8988T (cell line): ENCODE measurements at regions not wholly inside any gene's neighbourhood (a gene's known extent, or its start where the extent isn't known, plus 50 kb on each side); places are given as distances from the start of the nearest gene placed in this dataset.
"Not testable (repeated sequence)": the region's sequence is repeated elsewhere in the genome, so short reads cannot be mapped to it uniquely, and the experiment has no call there.

ENCODE experiments used
- DNase-seq: peaks from one replicate; pipeline ENCODE4 v3.0.0; 2011

DNA sequence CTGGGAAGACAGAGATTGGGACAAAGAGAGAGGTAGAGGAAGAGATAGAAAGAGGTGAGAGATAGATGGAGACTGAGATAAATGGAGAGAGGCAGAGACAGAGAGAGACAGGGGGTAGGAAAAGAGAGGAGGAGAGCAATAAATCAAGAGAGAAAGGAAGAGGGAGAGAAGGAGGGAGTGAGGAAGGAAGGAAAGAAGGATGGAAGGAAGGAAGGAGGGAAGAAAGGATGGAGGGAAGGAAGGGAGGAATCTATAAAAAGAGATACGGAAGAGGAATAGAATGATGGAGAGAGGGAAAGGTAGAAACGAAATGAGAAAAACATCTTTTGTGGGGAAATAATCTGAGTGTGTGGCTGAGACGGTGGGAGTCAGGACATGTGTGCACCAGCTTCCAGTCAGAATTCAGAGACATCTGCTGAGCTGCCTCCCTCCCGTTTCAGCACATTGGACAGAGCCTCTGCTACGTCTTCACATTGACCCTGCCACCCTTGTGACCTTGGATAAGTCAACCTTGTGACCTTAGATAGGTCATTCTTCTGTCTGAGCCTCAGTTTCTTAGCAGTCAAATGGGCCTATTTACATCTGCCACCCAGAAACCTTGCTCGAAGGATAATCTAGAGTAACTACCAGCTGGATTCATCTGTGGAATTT is 417.8 kb downstream of the MIAT start:
- no peak for DNase-seq

DNA sequence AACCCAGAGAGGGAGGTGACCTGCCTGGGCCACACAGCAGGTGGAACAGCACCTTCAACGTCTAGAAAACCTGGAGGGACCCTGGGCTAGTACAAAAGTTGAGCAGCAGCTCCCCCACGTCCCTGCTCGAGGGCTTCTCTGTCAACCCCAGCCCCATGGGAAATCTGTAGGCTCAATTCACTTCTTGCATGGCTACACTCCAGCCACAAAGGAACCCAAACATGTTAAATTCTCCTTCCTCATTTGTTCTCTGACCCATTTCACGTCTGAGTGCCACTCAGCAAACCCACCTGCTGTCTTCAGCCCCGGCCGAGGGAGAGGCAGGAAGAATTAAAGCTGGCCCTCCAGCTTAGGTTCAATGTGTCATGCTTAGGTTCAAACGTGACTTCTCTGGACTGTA is 418.5 kb downstream of the MIAT start:
- DNase-seq, result no peak

DNA sequence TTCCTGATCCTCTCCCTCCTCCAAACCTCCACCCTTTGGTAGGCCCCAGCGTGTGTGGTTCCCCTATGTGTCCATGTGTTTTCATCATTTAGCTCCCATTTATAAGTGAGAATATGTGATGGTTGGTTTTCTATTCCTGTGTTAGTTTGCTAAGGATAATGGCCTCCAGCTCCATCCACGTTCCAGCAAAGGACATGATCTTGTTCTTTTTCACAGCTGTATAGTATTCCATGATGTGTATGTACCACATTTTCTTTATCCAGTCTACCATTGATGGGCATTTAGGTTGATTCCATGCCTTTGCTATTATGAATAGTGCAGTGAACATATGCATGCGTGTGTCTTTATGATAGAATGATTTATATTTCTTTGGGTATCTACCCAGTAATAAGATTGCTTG is 420.7 kb downstream of the MIAT start:
- DNase-seq, result not testable (repeated sequence)

DNA sequence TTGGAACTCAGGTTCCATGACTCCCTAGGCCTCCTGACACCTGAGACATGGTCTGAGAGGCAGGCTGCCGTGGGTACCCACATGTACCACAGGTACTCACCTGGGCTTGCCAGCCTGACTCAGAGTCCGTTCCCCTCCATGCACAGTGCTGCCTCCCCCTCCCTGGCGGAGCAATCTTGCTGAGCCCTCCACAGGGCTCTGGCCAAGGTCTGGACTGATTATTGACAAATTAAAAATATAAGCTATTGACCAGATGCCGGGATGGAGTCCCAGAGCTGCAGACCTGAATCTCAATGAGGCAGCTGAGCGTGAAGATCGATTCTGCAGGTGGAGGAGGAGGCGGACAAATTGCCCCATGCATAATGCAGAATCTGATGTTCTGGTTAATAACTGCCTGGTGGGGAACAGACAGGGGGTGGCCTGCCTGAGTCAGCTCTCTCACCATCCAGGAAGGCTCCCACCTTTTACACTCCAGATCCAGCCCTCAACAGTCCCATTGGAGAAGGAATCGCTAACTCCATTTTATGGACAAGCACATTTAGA is 422.7 kb downstream of the MIAT start:
- DNase-seq, result no peak

DNA sequence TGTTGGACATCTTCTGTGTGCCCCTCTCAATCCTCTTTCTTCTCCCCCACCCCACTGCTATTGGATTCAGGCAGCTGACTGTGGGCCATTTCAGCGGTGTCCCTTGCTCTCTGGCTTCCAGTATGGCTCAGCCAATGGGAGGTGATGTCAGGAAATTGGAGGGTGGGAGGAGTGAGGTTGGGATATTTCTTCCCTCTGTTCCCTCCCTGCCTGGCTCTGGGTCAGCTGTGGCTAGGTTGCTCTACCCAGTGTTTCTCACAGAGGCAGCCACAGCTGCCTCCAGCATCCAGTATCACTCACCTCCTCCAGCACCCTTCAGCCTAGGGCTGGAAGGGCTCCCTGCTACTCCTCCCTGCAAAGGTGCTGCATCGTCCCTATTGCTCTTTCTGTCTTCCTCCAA is 423.5 kb downstream of the MIAT start:
- no peak for DNase-seq

DNA sequence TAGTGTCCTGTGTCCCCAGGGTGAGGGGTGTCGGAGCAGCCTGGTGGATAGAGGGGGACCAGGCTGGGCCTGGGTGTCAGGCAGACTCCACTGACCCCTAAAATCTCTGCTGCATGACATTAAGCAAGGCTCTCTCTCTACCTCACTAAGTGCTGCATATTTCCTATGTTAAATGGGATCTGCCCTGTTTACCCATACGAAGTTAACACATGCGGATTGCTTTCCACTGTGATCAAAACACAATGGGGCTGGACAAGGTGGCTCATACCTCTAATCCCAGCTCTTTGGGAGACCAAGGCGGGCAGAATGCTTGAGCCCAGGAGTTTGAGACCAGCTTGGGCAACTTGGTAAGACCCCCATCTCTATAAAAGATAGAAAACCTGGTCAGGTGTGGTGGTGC is 426.2 kb downstream of the MIAT start:
- DNase-seq, result no peak

DNA sequence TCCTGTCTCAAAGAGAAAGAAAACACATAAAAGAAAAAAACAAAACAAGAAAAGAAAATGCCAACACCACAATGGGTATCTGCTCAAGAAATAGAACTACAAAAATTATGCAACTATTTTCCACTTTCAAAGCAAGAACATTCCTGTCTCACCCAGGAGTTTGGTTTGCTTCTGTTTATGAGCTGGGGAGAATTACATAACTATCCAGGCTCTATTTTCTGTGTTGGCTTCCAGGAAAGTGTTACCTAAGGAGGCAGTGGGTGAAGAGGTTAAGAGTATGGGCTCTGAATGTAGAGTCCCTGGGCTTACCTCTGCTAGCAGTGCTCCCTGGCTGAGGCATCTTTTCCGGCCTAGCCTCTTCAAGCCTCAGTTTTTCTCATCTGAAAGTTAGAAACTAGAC is 426.7 kb downstream of the MIAT start:
- no peak for DNase-seq

DNA sequence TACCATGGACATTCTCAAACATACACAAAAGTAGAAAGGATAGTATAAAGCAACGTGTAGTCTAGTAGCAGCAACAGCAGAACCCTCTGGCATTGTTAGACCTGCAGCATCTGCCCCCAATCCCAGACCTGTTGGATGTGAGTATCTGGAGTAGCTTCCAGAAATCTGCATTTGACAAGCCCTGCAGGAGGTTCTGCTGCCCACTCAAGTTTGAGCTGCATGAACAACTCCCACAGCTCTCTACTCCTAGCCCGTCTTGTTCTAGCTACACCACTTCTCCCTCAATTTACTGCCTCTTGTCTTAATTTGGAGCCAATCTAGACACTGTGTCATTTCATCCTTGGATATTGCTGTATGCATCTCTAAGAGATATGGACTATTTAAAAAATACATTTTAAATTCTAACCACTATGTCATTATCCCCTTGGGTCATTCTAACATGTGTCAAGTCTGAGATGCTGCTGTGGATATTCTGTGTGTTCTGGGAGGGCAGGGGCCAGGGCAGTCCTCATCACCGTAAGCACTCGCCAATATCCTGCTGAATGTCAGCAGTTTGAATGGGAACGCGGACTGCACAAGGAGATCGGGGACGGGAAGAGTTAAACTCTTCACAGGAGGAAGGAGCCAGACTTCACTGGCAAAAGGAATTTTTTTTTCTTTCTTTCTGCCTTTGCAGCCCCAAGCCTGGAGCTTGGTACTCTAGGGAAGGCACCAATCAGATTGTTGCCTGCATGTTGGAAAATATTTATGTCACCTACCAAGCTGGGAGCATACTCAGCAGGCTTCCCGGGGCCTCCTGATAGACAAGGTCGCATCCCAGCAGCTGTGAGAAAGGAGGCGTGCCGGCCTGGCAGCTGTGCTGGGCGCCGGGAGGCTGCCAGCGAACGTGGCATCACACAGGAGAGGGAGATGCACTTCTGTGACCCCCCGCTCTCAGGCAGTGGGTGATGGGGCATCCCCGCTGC is 429.0 kb downstream of the MIAT start:
- no peak for DNase-seq

DNA sequence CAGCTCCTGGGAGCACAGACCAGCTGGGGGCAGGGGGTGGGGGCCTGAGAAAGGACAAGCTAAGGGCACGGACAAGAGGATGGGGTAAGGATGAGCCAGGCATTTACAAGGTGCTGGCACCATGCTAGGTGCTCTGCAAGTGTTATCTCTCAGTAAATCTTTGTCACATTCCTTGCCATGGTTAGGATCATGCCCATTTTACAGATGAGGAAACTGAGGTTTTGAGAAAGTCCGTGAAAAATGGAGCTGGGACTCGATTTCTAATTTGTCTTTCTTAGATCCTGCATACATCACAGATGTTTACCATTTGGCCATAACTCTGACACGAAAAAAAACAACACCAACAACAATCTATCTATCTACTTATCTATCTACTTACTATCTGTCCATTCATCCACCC is 429.7 kb downstream of the MIAT start:
- no peak for DNase-seq

DNA sequence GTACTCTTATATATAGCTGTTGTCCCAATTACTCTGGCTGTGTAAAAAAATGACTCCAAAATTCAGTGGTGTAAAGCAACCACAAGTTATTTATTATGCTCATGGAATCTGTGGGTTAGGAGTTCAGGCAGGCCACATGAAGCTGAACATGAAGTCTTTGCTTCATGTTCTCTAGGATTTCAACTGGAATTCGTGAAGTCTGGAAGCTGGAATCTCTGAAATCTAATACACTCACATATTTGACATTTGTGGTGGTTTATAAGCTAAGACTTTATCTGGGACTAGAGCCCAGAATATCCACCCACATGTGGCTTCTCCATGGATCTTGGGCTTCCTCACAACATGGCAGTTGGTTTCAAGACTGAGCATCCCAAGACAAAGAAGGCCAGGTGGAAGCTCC is 430.6 kb downstream of the MIAT start:
- DNase-seq, result no peak

DNA sequence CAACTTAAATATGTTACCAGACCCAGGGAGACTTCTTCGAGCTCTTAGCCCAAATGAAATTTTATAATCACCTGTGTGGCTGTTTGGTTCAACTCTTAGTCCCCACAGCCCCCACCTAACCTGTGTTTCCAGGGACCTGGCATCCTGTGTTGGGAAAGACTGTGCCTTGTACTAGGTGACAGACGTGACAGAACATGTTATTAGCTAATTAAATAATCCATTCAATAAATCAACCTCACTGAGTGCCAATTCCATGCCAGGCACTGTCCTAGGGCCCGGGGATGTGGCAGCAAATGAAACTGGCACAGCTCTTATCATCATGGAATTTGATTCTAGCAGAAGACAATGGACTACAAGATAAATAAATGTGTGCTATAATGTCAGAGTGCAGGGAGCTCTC is 431.9 kb downstream of the MIAT start:
- DNase-seq, result no peak

DNA sequence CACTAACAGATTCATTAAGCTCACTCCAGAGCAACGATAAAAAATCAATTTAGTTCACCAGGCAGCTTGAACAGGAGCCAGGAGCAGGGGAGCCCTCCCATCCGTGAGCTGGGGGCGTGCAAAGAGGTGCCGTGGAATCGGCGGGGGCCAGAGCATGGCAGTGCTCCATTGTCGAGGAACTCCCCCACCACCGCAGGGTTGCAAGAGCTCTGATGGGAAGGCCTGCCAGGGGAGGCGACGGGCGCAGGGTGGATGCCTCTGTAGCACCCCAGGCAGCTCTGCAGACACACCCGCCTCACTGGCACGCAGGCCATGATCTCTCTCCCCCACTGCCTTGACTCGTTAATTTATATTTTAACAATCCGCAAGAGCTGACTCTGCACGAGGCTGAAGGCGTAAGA is 433.2 kb downstream of the MIAT start:
- no peak for DNase-seq

DNA sequence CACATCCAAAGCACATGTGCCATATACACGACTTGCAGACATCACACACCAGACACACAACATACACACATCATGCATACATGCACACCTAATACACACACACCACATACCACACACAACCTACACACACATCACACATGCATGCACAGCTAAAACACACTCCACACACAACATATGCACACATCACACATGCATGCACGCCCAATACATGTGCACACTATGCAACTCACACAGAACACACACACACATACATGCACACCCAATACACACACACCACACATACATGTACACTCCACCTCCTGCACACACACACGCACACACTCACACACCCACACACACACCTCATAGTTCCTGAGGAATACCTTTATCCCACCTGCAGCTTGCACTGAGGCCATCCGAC is 436.0 kb downstream of the MIAT start:
- DNase-seq, result no peak

DNA sequence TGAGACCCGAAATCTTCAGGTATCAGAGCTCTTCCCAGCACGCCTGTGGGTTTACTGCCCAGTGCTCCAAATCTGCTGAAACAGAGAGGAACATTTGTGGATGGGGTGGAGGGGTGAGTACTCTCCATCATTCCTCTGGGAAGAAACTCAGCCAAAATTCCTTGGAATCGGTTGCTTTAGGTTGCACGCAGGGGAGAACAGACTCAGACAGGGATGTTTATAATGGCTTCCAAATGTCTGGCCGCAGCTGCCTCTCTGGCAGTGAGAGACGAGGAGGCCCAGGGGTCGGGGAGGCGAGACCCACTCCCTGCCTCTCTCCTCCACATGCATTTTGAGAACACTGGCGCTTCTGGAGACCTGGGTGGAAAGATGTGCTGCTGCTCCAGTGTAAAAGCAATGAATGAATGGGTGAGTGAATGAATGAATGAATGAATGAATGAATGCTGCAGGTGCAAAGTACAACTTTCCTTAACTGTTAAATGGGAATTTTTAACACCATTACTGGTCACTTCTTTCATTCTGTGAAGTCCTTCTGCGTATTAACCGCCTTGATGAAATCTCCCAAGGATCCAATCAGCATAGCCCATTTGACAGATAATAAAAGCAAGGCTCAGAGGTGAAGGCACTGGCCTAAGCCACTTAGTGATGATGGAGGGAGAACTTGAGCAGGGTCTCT is 437.4 kb downstream of the MIAT start:
- DNase-seq, result no peak

DNA sequence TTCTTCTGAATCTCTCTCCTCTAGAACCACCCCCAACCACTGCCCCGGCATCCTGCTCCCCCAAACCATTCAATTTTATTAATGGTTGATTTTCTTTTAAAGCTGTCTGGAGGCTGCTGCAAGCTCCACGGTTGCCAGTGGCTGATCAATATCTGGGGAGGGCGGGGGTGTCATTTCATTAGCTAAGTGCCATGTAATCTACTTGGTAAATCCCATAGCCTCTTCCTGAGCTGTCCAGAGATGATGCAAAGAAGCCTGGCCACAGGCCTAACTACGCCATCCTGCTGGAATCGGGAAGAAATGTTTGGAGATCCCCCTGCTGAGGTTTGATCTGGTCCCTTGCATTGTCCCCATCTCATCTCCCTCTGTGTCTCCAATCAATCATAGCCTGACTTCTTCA is 440.1 kb downstream of the MIAT start:
- DNase-seq, result no peak

DNA sequence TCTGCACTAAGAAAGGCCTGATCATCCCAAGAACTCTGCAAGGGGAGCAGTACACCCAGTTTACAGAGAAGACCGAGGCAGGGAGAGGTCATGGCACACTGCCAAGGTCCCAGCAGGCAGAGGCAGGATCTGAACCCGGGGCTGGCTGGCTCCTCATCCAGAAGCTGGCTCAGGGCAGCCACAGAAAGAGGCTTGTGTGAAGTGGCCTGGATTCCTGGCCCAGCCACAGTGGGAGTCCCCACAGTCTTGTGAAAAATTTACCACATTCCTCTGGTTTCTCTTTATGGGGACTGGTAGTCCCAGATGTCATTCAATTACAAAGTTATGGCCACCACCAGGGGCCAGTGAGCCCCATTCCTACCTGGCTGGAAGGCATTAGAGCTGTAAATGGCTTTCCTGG is 440.5 kb downstream of the MIAT start:
- DNase-seq, result no peak

DNA sequence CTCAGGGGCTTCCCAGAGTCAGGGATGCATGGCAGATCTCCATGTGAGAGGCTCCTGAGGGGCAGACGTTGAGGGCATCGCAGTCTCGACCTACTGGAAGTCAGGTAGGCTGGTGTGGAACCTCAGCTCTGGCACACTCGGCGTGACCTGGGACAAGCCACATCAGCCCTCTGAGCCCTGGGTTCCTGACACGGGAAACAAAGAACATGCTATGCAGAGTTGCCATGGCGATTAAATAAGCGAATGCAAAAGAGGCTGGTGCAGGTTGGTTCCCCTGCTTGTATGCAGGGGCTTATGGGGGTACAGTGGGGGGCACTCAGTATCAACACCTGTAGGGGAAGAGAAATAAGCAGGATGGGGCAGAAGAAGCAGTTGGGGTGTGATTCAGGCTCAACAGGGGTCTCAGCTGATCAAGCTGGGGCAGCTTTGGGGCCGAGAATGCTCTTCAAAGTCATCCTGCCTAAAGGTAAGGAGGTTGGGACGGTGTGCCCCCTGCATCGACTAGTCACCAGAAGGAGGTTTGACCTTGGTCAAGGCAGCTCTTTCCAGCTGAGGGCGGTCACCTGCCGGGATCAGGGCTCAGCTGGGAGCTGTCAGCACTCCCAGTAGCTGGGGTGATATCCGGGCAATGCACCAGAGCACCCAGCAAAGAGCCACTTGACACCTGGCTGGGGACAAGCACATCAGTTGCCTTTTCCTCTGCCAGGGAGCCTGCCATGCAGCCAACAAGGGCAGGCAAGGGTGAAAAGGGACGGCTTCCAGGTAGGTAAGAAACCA is 442.7 kb downstream of the MIAT start:
- no peak for DNase-seq

DNA sequence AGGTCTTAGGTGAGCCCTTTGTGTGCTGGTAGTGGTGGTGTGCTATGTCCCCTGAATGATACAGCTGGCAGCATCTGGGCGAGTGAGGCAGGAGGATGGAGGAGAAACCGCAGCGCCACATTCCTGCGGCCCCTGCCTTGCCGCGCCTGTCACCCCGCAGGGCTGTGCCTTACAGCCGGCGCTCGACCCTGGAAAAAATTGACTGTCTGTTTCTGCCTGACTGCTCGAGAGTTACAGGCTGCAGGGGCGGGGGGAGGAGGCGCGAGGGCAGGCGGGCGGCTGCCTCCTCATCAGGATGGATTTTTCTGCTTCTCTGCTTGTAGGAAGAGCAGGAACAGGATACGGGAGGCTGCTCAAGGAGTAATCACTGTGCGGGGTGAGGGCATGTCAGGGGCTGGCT is 443.4 kb downstream of the MIAT start:
- no peak for DNase-seq

DNA sequence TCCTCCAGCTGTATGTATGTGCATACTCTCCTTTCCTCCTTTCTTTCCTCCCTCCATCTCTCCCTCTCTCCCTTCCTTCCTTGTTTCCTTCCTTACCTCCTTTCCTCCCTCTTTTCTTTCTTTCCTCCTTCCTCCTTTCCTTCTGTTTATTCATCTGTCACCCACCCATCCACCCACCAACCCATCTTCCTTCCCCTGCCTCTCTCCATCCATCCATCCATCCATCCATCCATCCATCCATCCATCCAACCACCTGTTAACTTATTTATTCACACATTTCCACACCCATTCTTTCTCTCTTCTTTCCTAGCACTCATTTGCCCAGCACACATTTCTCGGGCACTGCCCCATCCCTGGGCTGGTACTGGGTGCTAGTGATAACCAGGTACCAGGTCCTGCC is 443.9 kb downstream of the MIAT start:
- DNase-seq, result no peak

DNA sequence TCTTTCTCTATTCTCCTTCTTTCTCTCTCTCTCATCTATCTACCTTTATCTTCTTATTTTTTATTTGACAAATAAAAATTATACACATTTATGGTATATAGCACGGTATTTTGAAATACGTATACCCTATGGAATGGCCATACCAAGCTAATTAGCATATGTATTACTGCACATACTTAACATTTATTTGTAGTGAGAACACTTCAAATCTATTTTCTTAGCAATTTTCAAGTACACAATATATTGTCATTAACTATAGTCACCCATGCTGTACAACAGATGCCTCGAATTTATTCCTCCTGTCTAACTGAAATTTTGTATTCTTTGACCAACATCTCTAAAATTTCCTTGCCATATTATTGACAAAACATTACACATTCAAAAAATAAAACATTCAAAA is 447.1 kb downstream of the MIAT start:
- no peak for DNase-seq

DNA sequence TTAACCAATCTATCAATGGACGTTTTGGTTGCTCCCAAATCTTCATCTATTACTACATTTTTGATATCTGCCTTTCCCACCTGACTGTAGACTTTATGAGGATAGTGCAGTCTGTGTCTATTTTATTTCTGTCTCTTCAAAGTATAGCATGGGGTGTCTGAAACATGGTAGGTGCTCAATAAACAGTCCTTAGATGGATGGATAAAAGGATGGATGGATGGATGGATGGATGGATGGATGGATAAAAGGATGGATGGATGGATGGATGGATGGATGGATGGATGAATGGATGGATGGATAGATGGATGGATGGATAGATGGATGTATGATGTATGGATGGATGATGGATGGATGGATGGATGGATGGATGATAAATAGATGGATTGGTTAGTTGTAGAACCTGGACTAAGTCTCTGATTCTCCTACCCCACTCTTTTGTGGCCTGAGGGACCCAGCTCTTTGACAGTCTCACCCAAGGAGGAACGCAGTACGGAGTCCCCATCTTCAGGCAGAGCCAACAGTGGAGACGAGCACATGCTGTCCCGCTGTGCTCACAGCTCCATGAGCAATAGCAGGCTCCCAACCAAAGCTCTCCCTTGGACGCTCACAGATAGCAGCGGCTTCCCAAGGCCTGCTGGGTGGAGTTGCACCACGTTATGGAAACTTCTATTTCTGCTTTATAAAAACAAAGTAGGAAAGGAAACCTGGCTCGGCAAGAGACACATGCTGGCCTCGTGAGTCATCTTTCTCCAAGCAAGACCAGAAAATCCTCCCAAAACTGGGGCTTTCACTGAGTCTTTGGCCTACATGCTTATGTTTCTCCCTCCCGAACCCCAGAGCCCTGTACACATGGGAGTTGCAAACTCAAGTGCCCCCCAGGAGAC is 448.0 kb downstream of the MIAT start:
- no peak for DNase-seq

DNA sequence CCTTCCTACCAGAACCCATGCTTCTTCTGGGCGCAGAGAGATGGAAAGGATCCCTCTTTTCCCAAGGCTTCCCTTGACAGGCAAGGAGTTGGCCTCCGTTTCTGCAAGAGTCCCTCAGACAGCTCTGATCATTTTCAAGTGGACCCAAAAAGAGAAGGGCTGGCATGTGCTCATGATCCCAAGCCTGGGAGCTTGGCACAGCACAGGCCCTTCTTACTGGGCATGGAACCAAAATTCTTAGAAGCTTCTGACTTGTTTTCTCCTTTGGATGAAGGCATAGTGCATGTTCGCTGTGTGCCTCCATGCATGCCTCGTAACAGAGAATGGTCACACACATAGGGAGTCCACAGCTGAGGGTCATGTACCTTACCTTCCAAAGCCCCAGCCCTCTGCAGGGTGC is 449.6 kb downstream of the MIAT start:
- DNase-seq, result no peak
